ENCODE measurements at regions not wholly inside any gene's neighbourhood (a gene's known extent, or its start where the extent isn't known, plus 50 kb on each side); places are given as distances from the start of the nearest gene placed in this dataset.

- no peak for TF ChIP-seq CTCF (IDR thresholded peaks at IDR 0.05)
- TF ChIP-seq POLR2A (IDR thresholded peaks at IDR 0.05) = no peak
- no peak for TF ChIP-seq POLR2AphosphoS5 (IDR thresholded peaks at IDR 0.05)
- TF ChIP-seq EP300 (IDR thresholded peaks at IDR 0.05) = no peak
Measured at GRCh38 chr5:153340139-153340538, 150.3 kb upstream of the GRIA1 start.

Measured in upper lobe of left lung (tissue), 4 donors.